ENCODE measurements at regions not wholly inside any gene's neighbourhood (a gene's known extent, or its start where the extent isn't known, plus 50 kb on each side); places are given as distances from the start of the nearest gene placed in this dataset.
A peak's percentile ranks its signal among the peaks of the same experiment; 100 is the strongest.

DNA sequence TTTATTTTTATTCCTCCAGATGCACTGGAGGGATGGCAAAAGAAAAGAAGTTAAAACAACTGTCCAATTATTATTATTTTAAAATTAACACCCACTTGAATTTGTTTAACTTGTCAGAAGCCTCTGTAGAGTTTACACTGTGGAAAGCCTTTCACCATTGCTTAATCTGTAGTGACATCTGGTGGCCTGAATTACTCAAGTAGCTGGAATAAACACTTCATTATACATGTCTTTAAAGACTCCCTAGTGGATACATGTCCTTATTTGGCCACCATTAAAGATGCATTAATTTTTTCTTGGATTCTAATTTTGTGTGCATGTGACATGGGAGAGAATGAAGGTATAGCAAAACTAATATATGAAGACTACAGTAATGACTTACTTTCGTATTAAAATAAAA, 1496.5 kb downstream of the FAM181B start:
- TF ChIP-seq, protein P1, sequence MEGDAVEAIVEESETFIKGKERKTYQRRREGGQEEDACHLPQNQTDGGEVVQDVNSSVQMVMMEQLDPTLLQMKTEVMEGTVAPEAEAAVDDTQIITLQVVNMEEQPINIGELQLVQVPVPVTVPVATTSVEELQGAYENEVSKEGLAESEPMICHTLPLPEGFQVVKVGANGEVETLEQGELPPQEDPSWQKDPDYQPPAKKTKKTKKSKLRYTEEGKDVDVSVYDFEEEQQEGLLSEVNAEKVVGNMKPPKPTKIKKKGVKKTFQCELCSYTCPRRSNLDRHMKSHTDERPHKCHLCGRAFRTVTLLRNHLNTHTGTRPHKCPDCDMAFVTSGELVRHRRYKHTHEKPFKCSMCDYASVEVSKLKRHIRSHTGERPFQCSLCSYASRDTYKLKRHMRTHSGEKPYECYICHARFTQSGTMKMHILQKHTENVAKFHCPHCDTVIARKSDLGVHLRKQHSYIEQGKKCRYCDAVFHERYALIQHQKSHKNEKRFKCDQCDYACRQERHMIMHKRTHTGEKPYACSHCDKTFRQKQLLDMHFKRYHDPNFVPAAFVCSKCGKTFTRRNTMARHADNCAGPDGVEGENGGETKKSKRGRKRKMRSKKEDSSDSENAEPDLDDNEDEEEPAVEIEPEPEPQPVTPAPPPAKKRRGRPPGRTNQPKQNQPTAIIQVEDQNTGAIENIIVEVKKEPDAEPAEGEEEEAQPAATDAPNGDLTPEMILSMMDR (IDR thresholded peaks at IDR 0.05) = peak; percentile 24 to 66 (median 58)
- no peak for TF ChIP-seq POLR2A (IDR thresholded peaks at IDR 0.05)

Measured in adrenal gland (tissue), 5 donors.